HG03342 (cell line): ENCODE measurements at regions not wholly inside any gene's neighbourhood (a gene's known extent, or its start where the extent isn't known, plus 50 kb on each side); places are given as distances from the start of the nearest gene placed in this dataset.
"Not testable (repeated sequence)": the region's sequence is repeated elsewhere in the genome, so short reads cannot be mapped to it uniquely, and the experiment has no call there.

Experiments
- ATAC-seq: cut with Tn5 transposase; IDR thresholded peaks from one replicate; pipeline ENCODE4 v1.9.1; 2021; ENCODE audit warnings: mild to moderate bottlenecking, moderate library complexity; ENCODE audit not compliant: unreplicated experiment

DNA sequence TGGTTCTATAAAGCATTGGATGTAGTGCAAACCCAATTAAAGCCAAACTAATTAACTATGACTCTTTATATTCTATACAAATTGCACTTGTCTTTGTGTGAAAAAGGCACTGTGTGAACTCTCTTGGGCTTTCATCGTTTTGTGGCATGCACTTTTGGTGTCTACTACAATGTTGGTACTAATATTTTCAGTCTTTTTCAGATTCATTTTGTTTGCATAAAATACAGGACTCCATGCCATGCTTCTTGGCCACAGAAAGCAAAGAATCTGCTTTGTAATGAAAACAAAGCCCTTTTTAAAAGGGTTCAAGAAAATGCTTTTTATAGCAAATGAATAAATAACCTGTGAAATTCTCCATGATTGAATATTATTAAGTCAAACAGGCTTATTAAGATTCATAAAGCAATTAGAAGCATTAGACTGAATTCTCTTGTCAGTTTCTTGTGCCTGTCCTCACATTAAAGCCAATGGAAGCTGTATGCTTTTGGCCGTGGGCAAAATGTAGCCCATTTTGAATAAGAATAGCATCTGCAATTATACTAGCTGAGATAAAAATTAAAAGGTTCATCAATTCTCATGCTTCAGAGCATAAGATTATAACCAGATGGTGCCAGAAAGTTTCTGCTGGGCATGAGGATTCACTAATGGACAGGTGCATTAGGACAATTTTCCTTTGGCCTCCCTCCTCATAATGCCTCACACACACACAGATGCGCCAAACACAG lies 1665.2 kb downstream of the SUCLG1 start:
- no peak for ATAC-seq

DNA sequence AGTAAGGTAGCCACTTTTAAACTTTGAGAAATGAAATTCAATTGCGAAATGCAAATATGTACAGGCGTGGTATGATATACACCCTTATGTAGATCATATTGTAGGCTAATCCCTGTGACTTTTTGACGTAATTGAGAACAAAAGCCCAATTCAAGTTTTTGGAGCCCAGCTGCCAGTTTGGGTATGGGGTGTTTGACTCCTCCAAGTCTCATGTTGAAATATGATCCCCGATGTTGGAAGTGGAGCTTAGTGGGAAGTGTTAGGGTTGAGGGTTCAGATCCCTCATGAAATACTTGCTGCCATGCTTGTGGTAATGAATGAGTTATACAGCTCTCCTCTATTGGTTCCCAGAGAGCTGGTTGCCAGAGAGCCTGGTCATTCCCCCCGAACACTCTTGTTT lies 1666.8 kb downstream of the SUCLG1 start:
- no peak for ATAC-seq

DNA sequence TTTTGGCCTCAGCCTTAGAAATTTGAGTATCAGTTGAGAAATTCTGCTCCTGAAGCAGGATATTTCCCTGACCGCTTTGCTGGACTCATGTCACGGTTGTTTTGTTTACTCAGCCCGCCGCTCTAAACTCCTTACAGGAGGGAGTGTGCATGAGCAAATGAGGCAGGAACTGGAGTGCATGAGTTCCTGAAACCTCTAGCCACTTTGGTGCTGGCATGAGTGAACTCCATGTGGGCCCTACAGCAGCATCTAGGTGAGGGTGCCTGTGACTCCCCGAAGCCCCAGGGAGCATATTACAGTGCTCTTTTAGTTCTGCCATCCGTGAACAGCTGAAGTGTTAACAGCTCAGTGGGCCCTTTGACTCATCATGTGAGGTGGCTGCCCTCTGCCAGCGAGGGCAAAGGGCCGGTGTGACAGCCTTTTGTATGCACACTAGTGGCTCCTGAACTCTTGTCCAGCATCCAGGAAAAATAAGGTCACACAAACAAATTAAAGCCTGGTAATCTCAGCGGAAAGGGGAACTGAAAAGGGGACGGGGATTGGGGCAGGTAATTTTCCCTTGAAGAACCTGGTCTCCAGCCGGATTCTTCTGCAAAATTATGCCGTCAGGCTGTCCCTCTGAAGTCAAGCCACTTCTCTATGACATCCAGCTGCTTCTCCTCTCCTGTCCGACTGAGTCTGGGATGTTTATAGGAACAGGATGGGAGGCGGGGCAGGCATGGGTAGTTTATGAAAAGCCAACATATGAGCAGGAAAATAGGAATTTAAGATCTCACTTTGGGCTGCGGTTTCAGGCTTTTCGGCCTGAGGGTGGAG lies 1668.7 kb downstream of the SUCLG1 start:
- ATAC-seq, result no peak

DNA sequence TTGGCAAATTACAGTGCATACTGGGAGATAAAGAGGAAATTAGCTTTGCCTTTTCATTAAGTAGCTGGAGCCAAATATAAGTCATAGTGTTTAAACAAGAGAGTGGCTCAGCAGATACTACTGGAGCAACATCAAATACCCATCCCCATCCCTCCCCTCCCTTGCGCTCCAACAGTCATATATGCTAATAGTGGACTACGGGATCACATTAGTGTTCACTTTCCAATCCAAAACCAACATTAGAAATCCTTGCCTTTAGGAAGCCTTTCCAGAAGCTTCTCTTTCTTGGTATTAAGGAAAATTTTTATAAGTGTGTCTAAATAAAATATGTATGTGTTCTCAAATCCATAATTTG lies 1669.3 kb downstream of the SUCLG1 start:
- ATAC-seq, result no peak

DNA sequence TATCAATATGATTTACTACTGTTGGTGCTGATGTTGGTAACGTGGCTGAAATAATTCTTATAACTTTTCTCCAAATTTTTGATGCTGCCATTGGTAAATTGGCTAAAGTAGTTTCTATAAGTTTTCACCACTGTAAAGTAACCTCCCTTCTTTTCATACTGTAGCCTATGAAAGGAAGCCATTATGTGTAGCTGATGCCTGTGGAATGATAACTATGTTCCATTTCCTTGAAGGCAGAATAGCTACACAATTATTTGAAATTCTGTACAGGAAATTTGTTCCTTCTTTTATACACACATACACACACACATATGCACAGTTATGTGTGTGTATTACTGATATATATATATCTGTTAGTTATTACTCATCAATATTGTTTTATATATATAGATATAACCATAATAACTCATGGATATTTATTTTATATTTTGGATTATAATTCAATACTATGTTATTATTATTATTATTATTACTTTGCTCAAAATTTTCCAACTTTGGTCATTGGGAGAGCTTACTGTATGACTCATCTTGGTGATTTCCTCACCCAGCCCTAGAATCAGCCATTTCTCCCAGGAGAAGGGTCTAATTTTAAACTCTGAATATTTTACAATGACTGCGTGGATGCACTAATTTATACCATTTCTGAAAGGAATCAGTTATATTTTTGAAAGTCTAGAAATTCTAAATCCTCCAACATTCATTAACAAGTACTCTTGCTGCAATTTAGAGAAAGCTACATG lies 1677.7 kb downstream of the SUCLG1 start:
- no peak for ATAC-seq

DNA sequence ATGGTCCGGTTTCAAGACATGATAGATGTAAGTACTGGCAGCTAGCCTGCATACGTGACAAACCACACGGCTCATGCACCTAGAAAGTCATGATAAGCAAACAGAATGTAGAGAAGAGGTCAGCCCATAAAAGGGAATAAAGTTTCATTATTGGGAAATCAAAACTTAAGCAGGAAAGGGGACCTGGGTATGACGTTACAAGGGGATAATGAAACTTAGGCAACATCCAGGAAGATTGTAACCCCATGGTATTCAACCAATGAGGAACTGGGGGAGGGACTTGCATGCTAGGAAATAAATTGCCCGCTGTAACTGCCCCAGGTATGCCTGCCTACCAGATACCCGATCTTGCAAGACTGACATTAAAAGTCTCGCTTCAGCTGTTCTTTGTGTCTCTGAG lies 1679.0 kb downstream of the SUCLG1 start:
- no peak for ATAC-seq

DNA sequence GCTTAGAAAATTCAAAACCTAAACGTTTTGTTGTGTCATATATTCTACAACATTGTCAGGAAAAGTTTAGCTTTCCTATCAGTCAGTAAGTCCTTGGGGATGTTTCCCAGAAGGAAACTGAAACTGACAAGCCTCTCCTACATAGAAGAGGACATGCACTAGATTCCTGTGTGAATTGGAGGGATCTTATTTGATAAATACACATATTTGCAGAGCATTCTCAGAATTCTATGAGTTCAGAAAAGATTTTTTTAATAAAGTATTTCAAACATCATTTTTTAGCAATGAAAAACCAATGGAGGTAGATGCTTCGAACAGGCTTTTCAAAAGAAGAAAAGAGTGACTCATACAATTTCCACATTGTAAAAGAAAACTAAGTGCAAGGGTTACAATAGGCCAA lies 1706.7 kb downstream of the SUCLG1 start:
- ATAC-seq, result no peak

DNA sequence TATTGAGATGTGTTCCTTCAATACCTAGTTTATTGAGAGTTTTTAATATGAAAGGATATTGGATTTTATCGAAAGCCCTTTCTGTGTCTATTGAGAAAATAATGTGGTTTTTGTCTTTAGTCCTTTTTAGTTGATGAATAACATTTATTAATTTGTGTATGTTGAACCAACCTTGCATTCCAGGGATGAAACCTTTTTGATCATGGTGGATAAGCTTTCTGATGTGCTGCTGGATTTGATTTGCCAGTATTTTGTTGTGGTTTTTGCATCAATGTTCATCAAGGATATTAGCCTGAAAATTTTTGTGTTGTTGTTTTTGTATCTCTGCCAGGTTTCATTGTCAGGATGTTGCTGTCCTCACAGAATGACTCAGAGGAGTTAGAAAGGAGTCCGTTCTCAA lies 1710.4 kb downstream of the SUCLG1 start:
- ATAC-seq, result no peak

DNA sequence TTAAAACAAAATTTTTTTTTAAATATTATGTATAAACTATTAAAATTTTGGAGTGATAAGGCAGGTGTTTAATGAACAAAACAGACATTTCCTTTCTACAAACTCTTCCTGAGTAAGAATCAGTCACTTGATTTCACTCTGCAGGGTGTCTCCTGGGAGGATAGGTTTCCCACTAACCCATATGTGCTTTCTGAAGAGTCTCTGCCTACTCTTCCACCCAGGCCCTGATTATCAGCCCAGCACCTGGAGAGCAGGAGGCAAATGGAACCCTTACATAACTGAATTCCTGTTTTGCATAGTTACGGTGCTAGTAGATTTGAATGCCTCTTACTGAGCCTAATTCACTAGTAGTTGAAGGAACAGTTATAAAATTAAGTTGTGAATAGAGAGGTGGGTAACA lies 1718.6 kb downstream of the SUCLG1 start:
- no peak for ATAC-seq

DNA sequence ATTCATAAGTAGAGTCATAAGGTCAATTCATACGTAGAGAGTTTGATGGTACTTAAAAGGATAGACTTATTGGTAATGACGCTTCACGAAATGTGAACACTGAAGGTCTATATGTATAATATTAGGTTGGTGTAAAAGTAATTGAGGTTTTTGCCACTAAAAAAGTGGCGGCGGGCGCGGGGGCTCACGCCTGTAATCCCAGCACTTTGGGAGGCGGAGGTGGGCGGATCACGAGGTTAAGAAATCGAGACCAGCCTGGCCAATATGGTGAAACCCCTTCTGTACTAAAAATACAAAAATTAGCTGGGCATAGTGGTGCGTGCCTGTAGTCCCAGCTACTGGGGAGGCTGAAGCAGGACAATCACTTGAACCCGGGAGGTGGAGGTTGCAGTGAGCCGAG lies 1721.1 kb downstream of the SUCLG1 start:
- ATAC-seq, result not testable (repeated sequence)

DNA sequence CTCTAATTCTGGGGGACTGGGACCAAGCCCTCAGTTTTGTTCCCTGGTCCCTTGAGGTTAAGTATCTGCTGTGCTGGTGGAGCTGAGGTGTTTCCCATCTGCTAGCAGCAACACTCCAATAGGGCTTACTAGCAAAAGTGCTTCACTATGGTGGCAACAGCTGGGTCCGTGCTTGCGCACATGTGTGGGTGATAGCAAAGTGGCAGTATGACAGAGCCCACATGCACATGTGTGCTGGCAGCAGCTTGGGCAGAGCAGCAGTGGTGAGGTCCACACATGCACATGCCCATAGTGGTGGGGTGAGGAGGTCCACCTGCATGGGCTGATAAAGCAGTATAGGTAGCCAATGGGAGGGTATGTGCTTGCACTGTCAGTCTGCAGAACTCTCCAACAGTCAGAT lies 1723.7 kb downstream of the SUCLG1 start:
- no peak for ATAC-seq

DNA sequence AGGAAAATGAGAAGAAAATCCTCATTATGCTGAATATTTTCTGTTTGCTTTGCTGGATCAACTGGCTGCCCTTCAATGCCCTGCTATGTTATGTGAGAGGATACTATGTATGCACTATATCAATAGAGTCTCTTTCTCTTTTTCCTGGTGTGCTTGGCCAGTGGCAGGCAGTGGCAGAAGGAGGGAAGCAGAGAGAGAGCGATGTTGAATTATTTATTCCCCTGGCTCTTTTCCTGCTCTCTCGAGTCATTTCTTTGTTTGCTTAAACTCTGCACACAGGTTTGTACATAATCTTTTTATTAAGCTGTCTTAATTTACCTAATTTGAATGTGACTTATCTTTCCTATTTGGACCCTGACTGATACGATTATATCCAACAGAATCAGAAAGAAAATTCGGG lies 1727.3 kb downstream of the SUCLG1 start:
- ATAC-seq, result no peak

DNA sequence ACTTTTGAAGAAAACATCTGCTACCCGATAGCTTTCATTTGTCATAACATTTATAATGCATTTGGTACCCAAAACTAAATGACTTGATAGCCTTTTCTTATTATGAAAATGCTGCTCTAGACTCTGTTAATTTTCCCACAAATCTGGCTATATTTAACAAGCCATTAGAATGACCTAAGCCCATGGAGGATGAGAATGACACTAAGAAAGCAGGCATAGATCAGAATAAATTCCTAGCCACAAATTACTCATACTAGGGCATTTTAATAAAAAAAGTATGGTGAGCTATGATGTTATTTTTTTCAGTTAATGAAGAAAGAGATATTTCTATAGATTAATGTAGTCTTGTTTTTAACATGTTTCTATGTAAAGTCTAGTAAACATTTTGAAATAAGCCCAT lies 1728.3 kb downstream of the SUCLG1 start:
- no peak for ATAC-seq

DNA sequence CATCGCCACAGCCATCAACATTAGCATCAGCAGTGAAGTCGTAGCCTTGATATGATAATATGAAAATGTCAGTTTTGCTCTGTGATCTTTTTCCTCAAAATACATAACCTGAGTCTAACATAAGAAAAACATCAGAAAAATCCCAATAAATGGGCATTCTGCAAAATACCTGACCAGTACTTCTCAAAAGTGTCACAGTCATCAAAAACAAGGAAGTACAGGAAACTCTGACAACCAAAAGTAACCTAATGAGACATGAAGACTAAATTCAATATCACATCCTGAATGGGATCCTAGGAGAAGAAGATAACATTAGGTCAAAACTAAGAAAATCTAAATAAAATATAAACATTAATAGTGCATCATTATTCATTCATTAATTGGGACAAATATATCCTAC lies 1731.0 kb downstream of the SUCLG1 start:
- ATAC-seq, result no peak

DNA sequence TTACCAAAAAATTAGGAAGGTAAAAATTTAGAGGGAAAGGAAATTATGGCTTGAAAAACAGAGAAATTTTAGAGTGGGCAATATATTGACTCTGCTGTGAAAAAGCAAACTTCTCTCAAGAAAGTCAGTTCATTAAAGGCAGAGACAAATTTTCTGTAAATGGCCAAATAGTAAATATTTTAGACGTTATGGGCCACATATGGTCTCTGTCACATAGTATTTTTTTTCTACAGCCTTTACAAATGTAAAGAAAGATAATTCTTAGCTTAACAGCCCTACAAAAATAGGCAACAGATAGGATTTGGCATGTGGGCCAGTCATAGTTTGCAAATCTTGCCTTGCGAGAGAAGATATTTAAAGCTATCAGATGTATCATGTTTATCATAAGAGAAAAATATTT lies 1750.4 kb downstream of the SUCLG1 start:
- no peak for ATAC-seq

DNA sequence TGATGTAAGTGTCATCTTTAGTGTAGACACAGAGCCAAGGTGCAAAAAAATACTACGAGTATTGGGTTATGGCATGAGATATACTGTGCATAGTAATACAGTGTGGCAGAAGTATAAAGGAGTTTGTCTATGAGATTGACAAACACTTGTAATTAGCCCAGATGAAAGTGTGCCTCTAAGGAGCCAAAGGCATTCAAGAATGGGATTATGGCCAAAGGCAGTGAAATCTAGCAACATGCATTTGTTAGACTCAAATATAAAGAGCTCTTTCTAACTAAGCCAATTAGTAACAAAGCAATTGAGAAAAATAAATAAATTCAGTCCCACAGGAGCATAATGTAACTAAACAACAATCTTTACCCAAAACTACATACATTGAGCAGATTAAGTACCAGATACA lies 1761.8 kb downstream of the SUCLG1 start:
- ATAC-seq, result no peak

DNA sequence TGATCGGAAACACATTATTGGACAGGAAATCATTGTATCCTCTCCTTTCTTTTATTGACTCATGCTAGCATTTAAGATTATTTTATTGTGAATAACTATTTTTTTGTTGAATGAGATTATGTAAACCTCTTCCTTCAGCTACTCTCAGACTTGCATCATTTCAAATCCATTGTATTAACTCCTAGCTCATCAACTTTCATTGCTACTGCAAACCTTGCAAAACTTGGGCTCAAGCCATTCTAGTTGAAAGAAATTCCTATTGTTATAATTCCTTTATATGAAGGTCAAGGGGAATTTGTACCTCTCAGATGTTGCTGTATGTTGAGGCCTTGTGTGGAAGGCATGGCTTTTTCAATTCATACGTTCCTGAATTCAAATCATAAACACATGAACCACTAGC lies 1764.6 kb downstream of the SUCLG1 start:
- no peak for ATAC-seq

DNA sequence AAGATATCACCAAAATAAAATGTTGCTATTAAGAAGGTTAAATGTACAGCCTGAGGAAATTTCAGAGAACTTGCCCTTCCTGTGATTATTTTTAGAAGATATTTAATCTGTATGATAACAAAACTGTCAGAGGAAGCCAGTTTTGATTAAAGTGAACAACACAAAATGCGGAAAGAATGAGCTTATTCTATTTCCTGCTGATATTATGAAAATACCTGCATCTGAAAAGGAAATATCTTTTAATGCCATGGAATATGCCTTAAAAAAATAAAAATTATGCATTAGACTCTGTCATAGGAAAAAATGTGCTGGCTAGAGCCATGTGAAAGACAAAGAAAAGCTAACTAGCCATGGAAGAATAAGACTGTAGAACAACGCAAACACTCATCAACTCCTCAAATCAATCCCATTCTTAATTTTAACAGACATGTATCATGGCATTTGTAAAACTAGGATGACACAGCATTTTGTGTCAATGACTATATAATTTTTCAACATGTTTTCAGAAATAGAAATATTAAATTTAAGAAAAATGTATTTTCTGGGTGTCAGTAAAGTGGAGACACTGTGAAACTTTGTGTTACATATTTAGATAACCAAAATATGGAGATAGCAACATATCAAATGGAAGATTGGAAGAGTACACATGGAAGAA lies 1768.2 kb downstream of the SUCLG1 start:
- no peak for ATAC-seq

DNA sequence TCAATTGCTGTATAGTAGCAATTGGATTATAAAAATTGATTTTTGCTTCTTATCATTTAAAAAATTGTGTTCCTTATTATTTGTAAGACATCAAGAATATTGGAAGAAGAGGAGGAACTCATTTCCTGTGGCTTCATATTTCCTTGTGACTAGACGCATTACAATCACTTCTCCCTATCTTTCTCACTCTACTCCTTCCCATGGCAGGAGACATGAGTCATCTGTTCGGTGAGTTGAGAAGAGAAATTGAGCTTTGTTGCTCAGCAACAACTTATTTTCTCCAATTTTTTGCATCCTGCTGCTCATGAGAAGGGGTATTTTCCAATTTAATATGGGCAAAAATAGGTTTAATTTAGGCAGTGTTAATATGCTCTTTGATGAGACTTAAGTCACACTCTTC lies 1783.9 kb downstream of the SUCLG1 start:
- ATAC-seq, result no peak

DNA sequence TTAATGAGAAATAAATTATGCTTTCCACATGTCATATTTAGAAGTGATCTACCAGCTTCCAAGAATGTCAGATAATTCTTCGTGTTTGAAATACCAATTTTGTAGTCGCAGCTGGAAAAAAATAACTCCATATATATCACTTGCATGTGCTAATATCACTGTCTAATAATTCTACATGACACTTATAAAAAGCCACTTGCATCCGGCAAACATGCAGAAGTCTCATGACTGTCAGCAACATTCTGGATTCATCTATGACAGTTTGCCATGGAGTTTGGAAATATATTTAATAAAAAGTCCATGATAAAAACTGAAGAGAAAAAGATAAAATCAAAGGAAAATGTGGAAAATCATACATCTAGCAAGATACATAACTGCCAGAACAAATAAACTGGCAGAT lies 1784.4 kb downstream of the SUCLG1 start:
- ATAC-seq, result no peak

DNA sequence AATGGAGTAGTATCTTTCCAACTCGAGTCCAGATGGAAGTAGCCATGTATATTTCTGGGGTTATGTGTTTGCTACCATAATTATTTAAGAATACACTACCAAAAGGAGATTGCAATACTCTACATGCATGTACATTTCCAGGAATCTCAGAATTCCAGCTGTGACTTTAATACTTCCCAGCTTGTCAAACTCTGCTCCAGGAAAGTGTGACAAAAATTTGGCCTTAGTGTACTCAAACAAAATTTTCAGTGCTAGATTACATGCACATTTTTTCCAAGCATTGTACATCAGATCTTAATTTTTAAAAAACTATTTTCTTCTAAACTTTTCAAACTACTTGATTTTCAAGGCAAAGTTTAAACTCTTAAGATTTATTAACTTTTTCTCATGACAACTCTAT lies 1791.6 kb downstream of the SUCLG1 start:
- no peak for ATAC-seq
